ENCODE measurements at regions not wholly inside any gene's neighbourhood (a gene's known extent, or its start where the extent isn't known, plus 50 kb on each side); places are given as distances from the start of the nearest gene placed in this dataset.

- no peak for DNase-seq
- H3K4me1 ChIP-seq, result no peaks in the 10 kb centered on the region
- no peaks in the 10 kb centered on the region for H3K9me3 ChIP-seq
- intact Hi-C loops (cut with DNase I; ENCODE audit: low total_unique reads), result no loop called here
- no peaks in the 10 kb centered on the region for H3K36me3 ChIP-seq (ENCODE audit: low read depth, missing control alignments)
- TF ChIP-seq POLR2A (IDR thresholded peaks at IDR 0.05), result no peak
- no peak for TF ChIP-seq CTCF (IDR thresholded peaks at IDR 0.05)
- H3K27ac ChIP-seq, result no peak overlapping the region
- no peaks in the 10 kb centered on the region for H3K27me3 ChIP-seq
- no peak overlapping the region for H3K4me3 ChIP-seq
- WGBS, 2 donors, result 38 to 47% methylated on average over 1 of the region's 1 CpG
Observed at GRCh38 chr12:84375449-84376170, 537.0 kb downstream of the SLC6A15 start.

- intact Hi-C loops (cut with DNase I; ENCODE audit: low total_unique reads), result no loop called here
Observed at GRCh38 chr12:84362552-84362897, 550.1 kb downstream of the SLC6A15 start.

GRCh38 chr12:84361651-84362551, 550.7 kb downstream of the SLC6A15 start:
- TF ChIP-seq POLR2A (IDR thresholded peaks at IDR 0.05) (no peak), CTCF (IDR thresholded peaks at IDR 0.05) (no peak)
- Histone ChIP-seq H3K36me3 (ENCODE audit: low read depth, missing control alignments) (no peaks in the 10 kb centered on the region), H3K27me3 (no peaks in the 10 kb centered on the region), H3K4me1 (no peaks in the 10 kb centered on the region), H3K9me3 (no peaks in the 10 kb centered on the region), H3K27ac (no peak overlapping the region), H3K4me3 (no peak overlapping the region)
- DNase-seq, result no peak
- WGBS, 2 donors, result 39 to 84% methylated on average over 7 to 19 of the region's 27 CpGs
- intact Hi-C loops (cut with DNase I; ENCODE audit: low total_unique reads), result no loop called here

More at GRCh38 chr12:84362552-84362897, 550.1 kb downstream of the SLC6A15 start:
- TF ChIP-seq CTCF (IDR thresholded peaks at IDR 0.05) (no peak), POLR2A (IDR thresholded peaks at IDR 0.05) (no peak)
- no peaks in the 10 kb centered on the region for H3K27me3 ChIP-seq
- H3K36me3 ChIP-seq (ENCODE audit: low read depth, missing control alignments), result no peaks in the 10 kb centered on the region
- 40 to 73% methylated on average over 2 to 7 of the region's 7 CpGs for WGBS, 2 donors
- no peak overlapping the region for H3K4me3 ChIP-seq
- DNase-seq, result no peak
- no peak overlapping the region for H3K27ac ChIP-seq
- no peaks in the 10 kb centered on the region for H3K9me3 ChIP-seq
- no peaks in the 10 kb centered on the region for H3K4me1 ChIP-seq

GRCh38 chr12:84357314-84357713, 555.3 kb downstream of the SLC6A15 start:
- H3K4me3 ChIP-seq, result no peak overlapping the region
- no peaks in the 10 kb centered on the region for H3K27me3 ChIP-seq
- H3K4me1 ChIP-seq, result no peaks in the 10 kb centered on the region
- no peak for DNase-seq
- no peaks in the 10 kb centered on the region for H3K36me3 ChIP-seq (ENCODE audit: low read depth, missing control alignments)
- intact Hi-C loops (cut with DNase I; ENCODE audit: low total_unique reads), result no loop called here
- 95 to 96% methylated on average over 3 of the region's 3 CpGs for WGBS, 2 donors
- no peaks in the 10 kb centered on the region for H3K9me3 ChIP-seq
- H3K27ac ChIP-seq, result no peak overlapping the region
- TF ChIP-seq CTCF (IDR thresholded peaks at IDR 0.05), result no peak
- TF ChIP-seq POLR2A (IDR thresholded peaks at IDR 0.05), result no peak
